MV-4-11 (cell line): ENCODE measurements at regions not wholly inside any gene's neighbourhood (a gene's known extent, or its start where the extent isn't known, plus 50 kb on each side); places are given as distances from the start of the nearest gene placed in this dataset.

ENCODE experiments used
- DNase-seq: peaks from one replicate; lab custom pipeline; 2025; lab: John Stamatoyannopoulos, UW

GRCh38 chrX:67780694-67781109, 236.9 kb downstream of the AR start:
- peak; percentile 99 for DNase-seq

DNA sequence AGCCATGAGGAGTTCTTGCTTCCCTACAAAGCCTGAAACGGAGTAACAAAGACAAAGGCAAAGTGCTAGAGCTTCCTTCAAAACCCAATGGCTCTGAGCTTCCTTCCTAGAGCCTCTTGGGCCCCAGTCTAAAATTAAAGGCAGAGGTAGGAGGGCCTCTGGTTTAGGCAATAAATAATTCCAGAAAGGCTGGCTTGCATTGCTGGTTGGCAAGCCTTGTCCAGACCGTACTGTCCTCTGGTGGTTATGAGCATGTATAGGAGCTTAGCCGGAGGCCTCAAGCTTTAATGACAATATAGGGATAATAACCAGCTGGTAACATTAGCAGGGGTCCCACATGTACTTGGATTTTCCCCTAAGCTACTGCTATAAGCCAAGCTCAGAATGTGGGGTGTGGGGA, 237.3 kb downstream of the AR start:
- DNase-seq, result no peak

- no peak for DNase-seq
Observed at GRCh38 chrX:67784712-67785111, 240.9 kb downstream of the AR start.

GRCh38 chrX:67787196-67787595, 243.4 kb downstream of the AR start:
- no peak for DNase-seq

GRCh38 chrX:67789536-67789935, 245.7 kb downstream of the AR start:
- no peak for DNase-seq
